GM12878 (cell line): ENCODE measurements at regions not wholly inside any gene's neighbourhood (a gene's known extent, or its start where the extent isn't known, plus 50 kb on each side); places are given as distances from the start of the nearest gene placed in this dataset.

Experiments used
- ATAC-seq: fragments of 200-7000 bp; cut with Tn5 transposase; 3 replicates; pipeline ENCODE4 v1.9.1; 2020; ENCODE audit warnings: mild to moderate bottlenecking, moderate library complexity
- BruUV-seq: library from RNA; stranded (reverse); fragments of 400-500 nt; replicated peaks from 2 replicates; lab custom pipeline; 2021; lab: Mats Ljungman, UMichigan
- CTCF ChIA-PET: fragments of 300-600 bp; sonication (Branson Sonifier 250); formaldehyde crosslinking; extraction: SDS; loops from one replicate; lab custom pipeline; 2021; ENCODE audit warnings: inconsistent platforms; lab: Yijun Ruan, JAX
- POLR2A ChIA-PET: fragments of 350-600 bp; formaldehyde crosslinking; extraction: SDS; loops from one replicate; lab custom pipeline; 2021; ENCODE audit warnings: inconsistent platforms; lab: Charles Lee
- RAD21 ChIA-PET: fragments of 300-600 bp; sonication (Branson Sonifier 250); formaldehyde crosslinking; loops from one replicate; lab custom pipeline; 2023; ENCODE audit warnings: antibody characterized with exemption; ENCODE audit not compliant: unreplicated experiment; lab: Charles Lee
- SMC1A ChIA-PET: fragments of 300-600 bp; sonication (Branson Sonifier 250); formaldehyde crosslinking; loops from one replicate; lab custom pipeline; 2023; ENCODE audit not compliant: unreplicated experiment, uncharacterized antibody; lab: Charles Lee
- DNase-seq: peaks from one replicate; pipeline ENCODE4 v3.0.0-alpha.2; 2011; ENCODE audit warnings: low read depth, low spot score
- FAIRE-seq: peaks from 3 replicates; lab custom pipeline; 2011; peaks lifted over from hg19 to GRCh38; lab: Jason Lieb, UNC
- H2AFZ ChIP-seq: 2 replicates; pipeline ENCODE4 v1.6.0; 2011; ENCODE audit warnings: low read depth, low read length, control low read depth; ENCODE audit not compliant: control insufficient read depth
- H3K27ac ChIP-seq: 2 replicates; pipeline ENCODE4 v1.5.1; 2011; ENCODE audit warnings: control low read depth; ENCODE audit not compliant: control insufficient read depth, insufficient read depth
- H3K27me3 ChIP-seq, 2 experiments: replicated peaks in 1 of 2; 2 replicates each; pipeline versions ENCODE4 v1.6.0 to v1.6.1; 2011; ENCODE audit warnings: low read length in 1 of 2; ENCODE audit not compliant: control insufficient read depth in 2 of 2, insufficient read depth in 2 of 2
- H3K36me3 ChIP-seq, 2 experiments: 2 replicates each; pipeline ENCODE4 v1.5.1; 2011; ENCODE audit warnings: low read length in 1 of 2; ENCODE audit not compliant: control insufficient read depth in 2 of 2, insufficient read depth in 2 of 2
- H3K4me1 ChIP-seq: 2 replicates; pipeline ENCODE4 v1.6.1; 2011; ENCODE audit warnings: mild to moderate bottlenecking, low read length, moderate library complexity, mixed read lengths; ENCODE audit not compliant: control insufficient read depth, insufficient read depth
- H3K4me2 ChIP-seq: 2 replicates; pipeline ENCODE4 v1.6.0; 2011; ENCODE audit warnings: control low read depth; ENCODE audit not compliant: control insufficient read depth, insufficient read depth
- H3K4me3 ChIP-seq: fragments of 200-600 bp; sonication (generic); 2 replicates; pipeline ENCODE4 v1.5.1; 2016
- H3K79me2 ChIP-seq: 2 replicates; pipeline ENCODE4 v1.6.0; 2011; ENCODE audit warnings: low read length; ENCODE audit not compliant: control insufficient read depth, insufficient read depth
- H3K9ac ChIP-seq: 2 replicates; pipeline ENCODE4 v1.8.0; 2011; ENCODE audit warnings: low read length, control low read depth, mixed read lengths; ENCODE audit not compliant: control insufficient read depth, insufficient read depth
- H3K9me3 ChIP-seq: replicated peaks from 3 replicates; pipeline ENCODE4 v1.5.1; 2011; ENCODE audit warnings: mild to moderate bottlenecking, low read length; ENCODE audit not compliant: control insufficient read depth, insufficient read depth
- H4K20me1 ChIP-seq: 2 replicates; pipeline ENCODE4 v1.6.0; 2011; ENCODE audit not compliant: control insufficient read depth, insufficient read depth
- BMI1 ChIP-seq: fragments of 450-650 bp; IDR thresholded peaks from 2 replicates; pipeline ENCODE4 v1.6.1; 2016; ENCODE audit warnings: mild to moderate bottlenecking, moderate library complexity, borderline replicate concordance
- CBFB ChIP-seq: IDR thresholded peaks from 2 replicates; pipeline ENCODE4 v1.6.1; 2016; ENCODE audit warnings: antibody characterized with exemption, low read depth
- DPF2 ChIP-seq: fragments of 450-650 bp; IDR thresholded peaks from 2 replicates; pipeline ENCODE4 v1.6.1; 2017; ENCODE audit warnings: mild to moderate bottlenecking
- EED ChIP-seq: sonication (generic); IDR thresholded peaks from 2 replicates; pipeline ENCODE4 v1.6.1; 2016; ENCODE audit warnings: antibody characterized with exemption, low read depth
- EP300 ChIP-seq, 2 experiments: fragments of 150-350 bp in 1 of 2; IDR thresholded peaks; 2 replicates each; pipeline ENCODE4 v1.6.1; 2011 to 2012; ENCODE audit warnings: low read depth in 2 of 2, low read length in 2 of 2, borderline replicate concordance in 1 of 2, improper control_type of control experiment in 1 of 2, inconsistent platforms in 1 of 2; ENCODE audit not compliant: control insufficient read depth in 1 of 2
- MEF2A ChIP-seq: IDR thresholded peaks from 2 replicates; pipeline ENCODE4 v1.6.1; 2011; ENCODE audit warnings: low read depth, mild to moderate bottlenecking, low read length, moderate library complexity; ENCODE audit not compliant: insufficient read depth
- PAX5 ChIP-seq: IDR thresholded peaks from 2 replicates; pipeline ENCODE4 v1.6.1; 2011; ENCODE audit warnings: low read depth, low read length, borderline replicate concordance
- SPI1 ChIP-seq: IDR thresholded peaks from 2 replicates; pipeline ENCODE4 v1.6.1; 2011; ENCODE audit warnings: low read depth, mild to moderate bottlenecking, low read length, moderate library complexity, borderline replicate concordance; ENCODE audit not compliant: insufficient read depth
- STAT3 ChIP-seq: IDR thresholded peaks from 2 replicates; pipeline ENCODE4 v1.6.1; 2011; ENCODE audit warnings: low read depth, low read length, improper control_type of control experiment
- TAF1 ChIP-seq: IDR thresholded peaks from 2 replicates; pipeline ENCODE4 v1.6.1; 2011; ENCODE audit warnings: mild to moderate bottlenecking, low read depth, low read length, borderline replicate concordance
- in situ Hi-C: fragments of 300-500 bp; cut with MboI; formaldehyde crosslinking; loops from 9 replicates; pipeline ENCODE4 v1.14.3; 2018; ENCODE audit warnings: mixed read lengths
- intact Hi-C: fragments of 100-400 bp; cut with micrococcal nuclease; formaldehyde crosslinking; loops from one replicate; pipeline ENCODE4 v1.14.2; 2022; ENCODE audit not compliant: unreplicated experiment
- TF ChIP-seq, protein P1 (sequence below): fragments of 450-650 bp; IDR thresholded peaks from 2 replicates; pipeline ENCODE4 v1.6.1; 2017; ENCODE audit warnings: antibody characterized with exemption, mild to moderate bottlenecking, moderate library complexity
- TF ChIP-seq, protein P2 (sequence below): IDR thresholded peaks from 2 replicates; pipeline ENCODE4 v1.6.1; 2012; ENCODE audit warnings: low read depth, low read length, improper control_type of control experiment

DNA sequence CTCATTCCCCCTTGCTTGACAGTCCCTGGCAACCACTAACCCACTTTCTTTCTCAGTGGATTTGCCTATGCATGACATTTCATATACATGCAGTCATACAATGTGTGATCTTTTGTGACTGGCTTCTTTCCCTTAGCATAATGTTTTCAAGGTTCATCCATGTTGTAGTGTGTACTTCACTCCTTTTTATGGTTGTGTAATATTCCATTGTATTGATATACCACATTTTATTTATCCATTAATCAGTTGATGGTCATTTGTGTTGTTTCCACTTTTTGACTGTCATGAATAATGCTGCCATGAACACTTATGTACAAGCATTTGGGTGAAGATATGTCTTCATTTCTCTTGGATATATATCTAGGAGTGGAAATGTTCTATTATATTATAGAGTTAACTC, 127.7 kb upstream of the GRIK3 start:
- POLR2A ChIA-PET: no interaction called here
- SMC1A ChIA-PET: no interaction called here
- intact Hi-C loops: no loop called here

More for the DNA sequence above, 127.7 kb upstream of the GRIK3 start:
- H3K27me3 ChIP-seq: no peaks in the 10 kb centered on the region; a peak in 2 of 4 replicates
- CTCF ChIA-PET: no interaction called here
- no peak for ATAC-seq
- DNase-seq: no peak
- in situ Hi-C loops: no loop called here
- TF ChIP-seq EP300 (IDR thresholded peaks at IDR 0.05; ENCODE audit: borderline replicate concordance in 1 of 2, control insufficient read depth in 1 of 2, low read depth in 2 of 2, low read length in 2 of 2): no peak
- TF ChIP-seq, protein P1, sequence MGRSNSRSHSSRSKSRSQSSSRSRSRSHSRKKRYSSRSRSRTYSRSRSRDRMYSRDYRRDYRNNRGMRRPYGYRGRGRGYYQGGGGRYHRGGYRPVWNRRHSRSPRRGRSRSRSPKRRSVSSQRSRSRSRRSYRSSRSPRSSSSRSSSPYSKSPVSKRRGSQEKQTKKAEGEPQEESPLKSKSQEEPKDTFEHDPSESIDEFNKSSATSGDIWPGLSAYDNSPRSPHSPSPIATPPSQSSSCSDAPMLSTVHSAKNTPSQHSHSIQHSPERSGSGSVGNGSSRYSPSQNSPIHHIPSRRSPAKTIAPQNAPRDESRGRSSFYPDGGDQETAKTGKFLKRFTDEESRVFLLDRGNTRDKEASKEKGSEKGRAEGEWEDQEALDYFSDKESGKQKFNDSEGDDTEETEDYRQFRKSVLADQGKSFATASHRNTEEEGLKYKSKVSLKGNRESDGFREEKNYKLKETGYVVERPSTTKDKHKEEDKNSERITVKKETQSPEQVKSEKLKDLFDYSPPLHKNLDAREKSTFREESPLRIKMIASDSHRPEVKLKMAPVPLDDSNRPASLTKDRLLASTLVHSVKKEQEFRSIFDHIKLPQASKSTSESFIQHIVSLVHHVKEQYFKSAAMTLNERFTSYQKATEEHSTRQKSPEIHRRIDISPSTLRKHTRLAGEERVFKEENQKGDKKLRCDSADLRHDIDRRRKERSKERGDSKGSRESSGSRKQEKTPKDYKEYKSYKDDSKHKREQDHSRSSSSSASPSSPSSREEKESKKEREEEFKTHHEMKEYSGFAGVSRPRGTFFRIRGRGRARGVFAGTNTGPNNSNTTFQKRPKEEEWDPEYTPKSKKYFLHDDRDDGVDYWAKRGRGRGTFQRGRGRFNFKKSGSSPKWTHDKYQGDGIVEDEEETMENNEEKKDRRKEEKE: no peak
- TF ChIP-seq, protein P2, sequence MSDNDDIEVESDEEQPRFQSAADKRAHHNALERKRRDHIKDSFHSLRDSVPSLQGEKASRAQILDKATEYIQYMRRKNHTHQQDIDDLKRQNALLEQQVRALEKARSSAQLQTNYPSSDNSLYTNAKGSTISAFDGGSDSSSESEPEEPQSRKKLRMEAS: no peak
- no peak for TF ChIP-seq SPI1
- TF ChIP-seq BMI1: no peak
- TF ChIP-seq EED: no peak
- TF ChIP-seq DPF2: no peak
- TF ChIP-seq TAF1: no peak
- TF ChIP-seq PAX5: no peak
- TF ChIP-seq CBFB: no peak
- TF ChIP-seq MEF2A: no peak
- TF ChIP-seq STAT3: no peak
- RAD21 ChIA-PET: no interaction called here
- no peaks in the 10 kb centered on the region for H3K4me1 ChIP-seq
- no peaks in the 10 kb centered on the region for H3K9me3 ChIP-seq
- no peaks in the 10 kb centered on the region for H3K79me2 ChIP-seq
- no peaks in the 10 kb centered on the region for H3K36me3 ChIP-seq
- FAIRE-seq: no peak
- H3K4me2 ChIP-seq: no peak overlapping the region
- no peak overlapping the region for H3K27ac ChIP-seq
- H3K9ac ChIP-seq: no peak overlapping the region
- no peak overlapping the region for H2AFZ ChIP-seq
- no peak overlapping the region for H3K4me3 ChIP-seq
- BruUV-seq: no TSS peak
- no peaks in the 10 kb centered on the region for H4K20me1 ChIP-seq
